COLO668 (cell line): ENCODE measurements at regions not wholly inside any gene's neighbourhood (a gene's known extent, or its start where the extent isn't known, plus 50 kb on each side); places are given as distances from the start of the nearest gene placed in this dataset.
"Not testable (repeated sequence)": the region's sequence is repeated elsewhere in the genome, so short reads cannot be mapped to it uniquely, and the experiment has no call there.

Source experiments
- DNase-seq: peaks from one replicate; lab custom pipeline; 2025; ENCODE audit not compliant: unreplicated experiment; lab: John Stamatoyannopoulos, UW

DNA sequence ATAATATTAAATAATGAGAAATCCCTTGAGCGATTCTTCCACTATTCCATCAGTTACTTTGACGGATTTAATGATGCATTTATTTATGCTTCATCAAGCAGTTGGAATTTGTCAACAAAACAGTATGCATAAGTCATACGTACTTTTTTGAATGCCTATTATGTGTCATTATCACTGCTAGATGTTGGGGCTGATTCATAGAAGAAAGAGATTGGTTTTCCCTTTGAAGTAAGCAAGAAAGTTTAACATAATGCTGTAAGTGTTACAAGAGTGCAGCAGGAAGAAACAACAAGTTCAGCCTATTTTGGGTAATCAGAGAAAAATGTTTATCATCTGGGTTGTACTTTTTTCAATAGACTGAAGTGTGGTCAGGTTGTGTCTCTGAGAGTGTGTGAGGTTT is 121.2 kb upstream of the RANBP3L start:
- DNase-seq: no peak

DNA sequence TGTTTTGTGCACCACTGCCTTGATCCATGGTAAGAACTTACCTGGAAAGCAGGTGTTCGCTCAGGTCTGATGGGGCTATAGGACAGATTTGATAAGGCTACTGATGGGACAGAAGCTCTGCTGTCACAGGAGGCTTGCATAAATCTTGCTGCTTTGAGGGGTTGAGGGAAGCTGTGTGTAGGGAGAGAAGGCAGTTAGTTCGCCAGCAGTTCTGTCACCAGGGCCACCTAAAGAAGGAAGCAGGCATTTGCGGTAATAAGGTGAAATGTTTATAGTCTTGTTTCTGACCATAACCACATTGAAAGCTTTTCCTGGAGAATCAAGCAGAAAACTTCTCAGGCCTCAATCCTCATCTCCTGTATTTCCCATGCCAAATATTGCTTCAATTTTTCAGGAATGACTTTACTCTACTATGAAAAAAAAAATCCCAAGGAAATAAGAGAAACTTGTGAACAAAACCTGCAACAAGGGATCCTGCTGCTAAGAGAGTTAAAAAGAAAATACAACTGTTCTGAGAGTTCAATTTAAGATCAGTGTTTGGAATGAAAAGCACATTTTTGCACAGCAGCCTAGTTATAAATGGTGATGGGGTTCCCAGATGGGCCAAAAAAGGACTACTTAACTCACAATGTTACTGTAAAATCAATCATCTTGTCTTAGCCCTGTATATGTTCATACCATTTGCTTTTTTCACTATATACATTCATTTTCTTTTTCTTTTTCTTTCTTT is 122.0 kb upstream of the RANBP3L start:
- DNase-seq: no peak

DNA sequence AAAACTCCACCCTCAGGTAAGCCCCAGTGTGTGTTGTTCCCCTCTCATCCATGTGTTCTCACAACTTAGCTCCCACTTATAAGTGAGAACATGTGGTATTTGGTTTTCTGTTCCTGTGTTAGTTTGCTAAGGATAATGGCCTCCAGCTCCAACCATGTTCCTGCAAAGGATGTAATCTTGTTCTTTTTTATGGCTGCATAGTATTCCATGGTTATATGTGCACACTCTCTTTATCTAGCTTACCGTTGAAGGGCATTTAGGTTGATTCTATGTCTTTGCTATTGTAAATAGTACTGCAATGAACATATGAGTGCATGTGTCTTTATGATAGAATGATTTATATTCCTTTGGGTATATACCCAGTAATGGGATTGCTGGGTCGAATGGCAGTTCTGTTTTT is 124.4 kb upstream of the RANBP3L start:
- DNase-seq: not testable (repeated sequence)

DNA sequence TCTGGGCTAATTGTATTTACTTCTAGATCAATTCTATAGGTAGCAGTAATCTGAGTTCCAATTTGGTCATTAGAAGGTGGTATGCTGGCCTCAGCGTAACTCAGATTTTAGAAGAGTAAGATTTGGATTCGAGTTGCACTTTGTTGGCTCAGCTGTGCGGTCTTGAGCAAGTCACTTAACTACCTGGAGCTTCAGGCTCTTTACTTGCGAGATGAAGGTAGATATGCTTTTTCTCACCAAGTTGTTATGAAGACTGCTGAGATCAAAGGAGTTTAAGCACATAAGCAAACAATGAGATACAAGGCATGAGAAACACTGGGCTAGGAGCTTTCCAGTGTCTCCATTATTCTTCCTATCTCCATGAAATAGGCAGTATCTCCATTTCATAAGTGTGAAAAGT is 133.8 kb upstream of the RANBP3L start:
- DNase-seq: no peak

DNA sequence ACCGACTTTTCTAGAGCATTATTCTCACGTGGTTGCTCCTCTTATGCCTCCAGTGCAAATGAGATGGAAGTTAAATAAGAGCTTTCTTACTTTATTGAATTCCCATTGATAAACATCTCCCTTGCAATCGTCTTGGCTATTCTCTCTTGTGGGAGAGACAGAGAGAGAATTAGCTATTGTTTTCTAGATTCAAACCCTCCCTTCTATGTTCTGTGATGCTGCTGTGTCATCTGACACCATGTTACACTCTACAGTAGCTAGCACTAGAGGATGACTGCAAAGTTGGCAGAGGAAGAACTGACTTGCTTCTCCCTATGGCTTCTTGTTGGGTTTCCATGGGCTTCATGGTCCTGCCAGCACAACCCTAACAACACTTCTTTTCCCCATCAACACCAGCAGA is 134.6 kb upstream of the RANBP3L start:
- DNase-seq: no peak

DNA sequence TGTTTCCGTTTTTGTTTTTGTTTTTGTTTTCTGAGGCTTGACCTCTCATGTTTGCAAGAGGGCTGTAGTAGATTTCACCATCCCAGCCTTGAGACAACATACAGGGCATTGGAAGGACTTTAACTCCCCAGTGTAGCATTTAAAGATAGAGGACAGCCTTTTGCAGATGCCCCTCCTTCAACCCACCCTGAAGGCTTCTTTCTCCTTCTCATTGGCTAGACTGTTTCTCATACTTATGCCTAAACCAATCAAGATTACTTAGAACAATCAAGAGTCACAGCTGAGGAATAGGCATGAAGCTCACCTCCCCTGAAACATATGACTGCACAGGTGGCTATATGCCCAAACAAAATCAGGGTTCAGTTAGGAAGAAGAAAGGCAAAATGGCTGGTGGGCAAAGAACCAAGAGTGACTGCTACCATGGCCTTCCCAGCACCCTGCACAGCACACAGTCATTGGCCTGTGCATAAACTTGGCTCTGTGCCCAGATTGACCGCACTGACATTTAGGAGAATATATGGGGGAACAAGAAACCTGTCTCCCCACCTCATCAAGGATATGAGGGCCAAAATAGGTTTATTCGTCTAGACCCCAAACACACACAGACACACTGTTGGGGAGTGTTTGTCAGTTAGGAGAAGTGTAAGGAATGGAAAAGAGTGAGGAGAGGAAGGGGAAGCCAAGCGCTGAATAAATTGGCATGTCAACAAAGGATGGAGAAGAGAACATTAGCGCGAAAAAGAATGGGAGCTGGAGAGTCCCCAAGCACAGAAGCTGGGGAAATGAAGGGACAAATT is 137.3 kb upstream of the RANBP3L start:
- no peak for DNase-seq

DNA sequence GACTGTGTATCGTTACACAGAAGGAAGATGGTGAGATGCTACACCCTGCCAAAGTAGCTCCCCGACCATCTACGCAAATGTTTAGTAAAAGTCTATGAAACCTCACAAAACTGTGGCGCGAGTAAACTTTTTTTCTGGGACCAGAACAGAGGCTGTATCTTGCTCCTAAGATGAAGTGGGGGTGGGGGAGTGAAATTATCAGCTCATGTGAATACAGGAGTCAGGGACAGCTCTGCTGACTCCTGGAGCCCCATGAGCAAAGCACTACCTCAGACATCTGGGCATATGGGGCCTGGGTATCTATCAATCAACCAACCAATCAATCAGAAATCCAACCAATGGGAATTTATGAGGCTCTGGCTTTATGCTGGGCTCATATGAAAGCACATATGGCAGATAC is 138.6 kb upstream of the RANBP3L start:
- no peak for DNase-seq

DNA sequence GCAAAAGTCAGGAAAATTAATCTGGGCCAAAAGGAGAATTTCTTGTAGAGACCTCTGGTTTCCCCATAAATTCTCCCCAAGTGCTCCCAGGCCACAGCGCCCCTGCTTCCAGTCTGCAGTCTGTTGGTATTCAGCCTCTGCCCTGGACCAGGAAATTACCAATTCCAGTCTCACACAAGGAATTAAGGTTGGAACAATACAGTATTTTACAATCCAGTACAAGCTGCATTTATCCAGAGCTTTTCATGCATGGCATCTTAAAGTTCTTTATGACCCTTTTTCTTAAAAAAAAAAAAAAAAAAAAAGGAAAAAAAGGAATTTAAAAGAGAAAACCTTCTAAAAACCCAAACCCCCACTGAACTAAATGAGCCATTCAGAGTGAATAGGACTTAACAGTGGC is 139.6 kb upstream of the RANBP3L start:
- no peak for DNase-seq

DNA sequence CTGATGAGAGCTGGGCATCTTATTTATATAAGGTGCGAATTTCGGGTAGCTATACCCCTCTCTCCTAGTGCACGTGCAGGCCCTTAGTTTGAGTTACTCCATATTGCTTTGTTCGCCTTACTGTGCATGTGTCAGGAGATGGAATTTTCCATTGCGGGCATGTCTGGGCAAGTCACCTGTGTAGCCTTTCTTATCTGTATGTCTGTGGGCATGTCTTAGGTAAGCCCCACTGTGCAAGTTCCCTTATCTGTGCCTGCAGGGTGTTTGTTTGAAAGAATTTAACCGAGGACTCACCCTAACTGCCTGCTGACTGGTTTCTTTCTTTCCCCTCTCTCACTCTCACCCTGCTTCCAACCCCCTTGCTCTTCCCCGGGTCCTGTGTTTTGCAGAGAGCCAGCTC is 140.7 kb upstream of the RANBP3L start:
- no peak for DNase-seq

DNA sequence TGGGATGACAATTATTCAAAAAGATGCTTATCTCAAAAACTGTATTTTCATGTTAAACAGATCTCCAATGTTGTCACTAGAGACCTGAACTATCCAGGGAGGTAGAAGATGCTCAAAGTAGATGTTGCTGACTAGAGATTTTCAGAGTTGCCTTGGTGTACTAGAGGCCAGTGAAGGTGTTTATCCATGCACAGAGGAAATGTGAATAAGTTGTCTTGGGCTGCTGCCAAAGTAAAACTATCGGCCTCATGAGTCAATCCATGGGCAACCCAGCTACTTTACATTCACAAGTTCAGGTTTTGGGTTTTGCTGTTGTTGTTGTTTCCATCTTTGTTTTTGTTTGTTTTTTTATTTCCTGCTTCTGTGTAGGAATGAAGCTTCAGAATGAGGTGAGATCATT is 141.1 kb upstream of the RANBP3L start:
- no peak for DNase-seq

DNA sequence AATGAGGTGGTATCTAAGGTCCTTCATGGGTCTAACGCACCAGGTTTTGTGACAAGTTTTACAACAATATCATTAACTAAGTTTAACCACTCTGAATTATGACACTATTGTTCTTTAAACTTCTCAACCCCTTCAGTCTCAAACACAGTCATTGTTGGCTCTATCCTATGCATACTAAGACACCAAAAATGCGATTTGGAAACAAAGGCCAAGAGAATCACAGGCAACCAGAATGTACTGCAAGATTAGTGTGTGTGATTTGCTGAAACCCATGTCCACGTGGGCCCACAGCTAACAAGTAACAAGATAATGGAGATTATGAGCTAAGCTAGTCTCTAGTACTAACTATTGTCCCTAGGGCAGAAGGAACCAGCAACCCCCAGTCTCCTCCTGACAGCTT is 142.2 kb upstream of the RANBP3L start:
- DNase-seq: no peak

DNA sequence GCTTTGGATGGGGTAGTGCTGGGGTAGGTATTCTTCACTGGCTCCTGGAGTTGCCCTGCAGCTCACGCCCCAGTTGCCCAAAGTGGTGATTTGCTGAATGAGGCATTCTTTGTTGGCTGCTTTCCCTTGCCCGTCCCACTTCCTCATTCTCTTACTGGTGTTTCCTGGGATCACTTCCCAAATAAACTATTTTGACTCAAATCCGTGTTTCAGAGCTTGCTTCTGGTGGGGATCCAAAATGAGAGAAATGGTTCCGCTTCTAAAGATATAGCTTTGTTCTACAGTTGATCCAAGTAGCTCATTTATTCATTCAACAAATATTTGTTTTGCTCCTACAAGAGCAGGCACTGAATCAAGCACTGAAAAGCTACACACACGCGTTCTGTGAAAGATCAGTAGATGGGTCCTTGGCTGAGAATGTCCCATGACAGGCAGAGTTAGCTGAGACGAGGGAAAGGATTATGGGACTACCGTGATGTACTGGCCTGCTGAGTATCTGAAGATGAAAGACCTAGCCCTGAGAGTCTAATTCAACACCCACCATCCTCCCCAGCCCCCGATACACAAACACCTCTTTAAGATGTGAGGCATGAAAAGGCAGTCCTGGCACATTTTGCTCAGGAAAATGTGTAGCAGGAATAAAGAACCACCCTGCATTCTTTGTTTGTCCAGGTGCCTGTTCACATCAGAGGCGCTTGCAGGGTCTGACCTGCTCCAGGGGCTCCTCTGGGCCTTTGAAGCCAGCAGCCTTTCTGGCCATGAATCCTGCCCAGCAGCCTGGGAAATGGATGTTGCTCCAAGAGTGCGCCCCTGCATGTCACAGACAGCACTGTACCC is 143.1 kb upstream of the RANBP3L start:
- DNase-seq: no peak

DNA sequence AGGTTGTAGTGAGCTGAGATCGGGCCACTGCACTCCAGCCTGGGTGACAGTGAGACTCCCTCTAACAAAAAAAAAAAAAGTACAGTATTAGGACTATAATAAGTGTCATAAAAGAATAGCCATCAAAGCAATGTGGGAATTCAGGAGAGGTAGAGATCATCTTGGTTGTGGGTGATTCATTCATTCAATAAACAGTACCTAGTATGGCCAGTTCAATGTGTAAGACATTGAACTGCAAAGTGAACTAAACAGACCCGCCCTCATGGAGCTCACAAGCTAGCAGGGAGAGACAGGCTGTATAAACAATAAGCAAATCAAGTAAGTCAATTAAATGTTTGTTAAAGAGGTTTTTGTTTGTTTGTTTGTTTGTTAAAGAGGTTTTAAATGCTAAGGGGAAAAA is 146.1 kb upstream of the RANBP3L start:
- no peak for DNase-seq

DNA sequence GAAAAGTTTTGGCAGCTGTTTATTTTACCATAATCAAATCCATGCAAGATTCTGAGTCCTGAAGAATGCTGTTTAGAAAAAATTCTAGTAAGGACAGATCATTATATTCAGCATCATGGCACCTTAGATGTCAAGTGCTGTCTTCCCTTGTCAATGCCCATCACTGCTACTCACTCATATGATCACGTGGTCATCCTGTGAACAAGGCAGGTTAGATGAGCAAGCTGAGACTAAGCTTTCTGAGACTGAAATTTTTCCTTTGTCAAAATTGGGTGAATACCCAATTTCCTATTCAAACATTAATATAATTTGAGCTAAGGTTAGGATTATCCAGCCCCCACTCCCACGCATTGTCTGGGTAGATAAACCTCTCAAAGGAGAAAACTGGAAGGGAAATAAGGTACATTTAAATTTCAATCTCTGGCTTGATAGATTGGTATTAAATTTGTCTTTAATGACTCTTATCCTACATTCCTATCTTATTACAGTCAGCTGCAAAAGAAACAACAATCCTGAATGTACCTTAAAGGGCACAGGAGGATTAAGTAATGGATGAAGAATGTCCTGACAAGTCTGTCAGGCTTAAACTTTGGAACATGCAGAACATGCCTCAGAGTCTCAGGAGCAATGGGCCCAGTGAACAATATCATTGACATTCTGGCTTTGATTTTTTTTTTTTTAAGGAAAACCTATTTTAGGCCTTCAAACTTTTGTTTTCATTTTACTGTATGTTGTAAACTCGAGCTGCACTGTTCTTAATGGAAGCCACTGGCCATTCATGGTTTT is 148.7 kb upstream of the RANBP3L start:
- DNase-seq: no peak

DNA sequence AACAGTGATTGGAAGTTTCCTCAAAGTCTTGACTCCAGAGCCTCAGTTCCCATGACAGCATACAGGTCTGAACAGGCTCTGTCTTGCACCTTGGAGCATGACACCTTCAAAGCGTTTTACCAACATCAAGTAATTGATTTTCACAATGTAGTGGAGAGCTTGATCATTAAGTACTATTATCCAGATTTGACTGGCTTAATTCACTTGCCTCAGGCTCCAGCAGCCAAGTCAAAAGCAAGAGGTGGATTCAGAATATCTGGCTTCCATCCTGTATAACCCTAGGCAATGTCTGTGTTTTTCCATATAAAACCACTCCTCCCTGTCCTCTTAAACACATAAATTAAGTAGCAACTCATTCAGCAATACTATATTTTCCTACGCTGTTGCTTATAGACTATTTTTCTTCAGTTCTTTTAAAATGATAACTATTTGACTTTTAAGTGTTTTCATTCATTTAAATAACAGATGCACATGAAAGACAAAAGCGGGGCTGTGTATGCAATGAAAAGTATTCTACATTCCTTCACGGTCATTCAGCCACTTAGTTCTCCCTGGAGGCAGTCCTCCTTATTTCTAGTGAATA is 150.8 kb upstream of the RANBP3L start:
- DNase-seq: no peak

DNA sequence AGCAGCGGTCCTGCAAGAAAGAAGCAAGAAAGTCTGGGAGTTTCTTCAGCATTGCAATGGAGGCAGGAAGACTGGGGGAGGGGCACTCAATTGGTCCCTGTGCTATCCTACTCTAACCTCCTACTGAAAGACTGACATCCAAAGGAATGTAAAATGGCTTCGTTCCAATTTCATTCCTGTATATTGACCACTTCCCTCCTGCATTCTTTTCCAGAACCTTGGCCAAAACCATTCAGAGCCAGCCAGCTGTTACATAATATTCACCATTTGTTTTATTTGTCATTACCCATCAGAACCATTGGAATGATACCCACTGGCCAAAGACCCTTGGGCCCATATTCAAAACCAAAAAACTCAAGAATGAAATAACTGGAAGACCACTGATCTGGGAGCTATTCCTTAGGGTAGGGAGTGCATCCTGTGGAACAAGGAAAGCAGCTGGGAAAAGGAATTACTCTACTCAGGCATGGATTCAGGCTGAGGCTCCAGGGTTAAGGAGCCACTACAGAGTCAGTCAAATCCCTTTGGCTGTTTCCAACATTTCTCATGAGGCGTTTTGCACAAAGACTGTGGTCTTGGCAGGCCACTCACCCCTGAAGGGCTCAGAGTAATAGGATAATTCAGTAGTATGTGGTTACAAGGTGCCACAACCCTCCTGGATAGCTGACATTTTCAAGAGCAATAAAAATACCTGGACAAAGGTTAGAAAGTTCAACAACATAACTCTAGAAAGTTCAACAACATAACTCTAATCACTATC is 148.7 kb upstream of the SLC1A3 start:
- DNase-seq: no peak

DNA sequence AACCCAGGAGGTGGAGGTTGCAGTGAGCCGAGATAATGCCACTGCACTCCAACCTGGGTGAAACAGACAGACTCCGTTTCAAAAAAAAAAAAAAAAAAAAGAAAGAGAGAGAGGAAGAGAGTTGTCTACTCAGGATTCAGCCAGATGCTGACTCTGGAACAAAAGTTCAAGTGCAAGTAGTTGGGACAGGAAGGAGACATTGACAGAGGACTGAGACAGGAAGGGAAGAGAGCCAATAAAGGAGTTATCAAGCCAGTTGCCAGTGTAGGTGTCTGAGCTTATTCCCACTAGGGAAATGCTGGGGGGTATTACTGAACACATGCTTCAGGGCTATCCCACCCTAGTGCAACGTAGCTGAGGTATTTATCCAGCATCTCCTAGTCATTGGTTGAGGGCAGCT is 147.7 kb upstream of the SLC1A3 start:
- DNase-seq: no peak

DNA sequence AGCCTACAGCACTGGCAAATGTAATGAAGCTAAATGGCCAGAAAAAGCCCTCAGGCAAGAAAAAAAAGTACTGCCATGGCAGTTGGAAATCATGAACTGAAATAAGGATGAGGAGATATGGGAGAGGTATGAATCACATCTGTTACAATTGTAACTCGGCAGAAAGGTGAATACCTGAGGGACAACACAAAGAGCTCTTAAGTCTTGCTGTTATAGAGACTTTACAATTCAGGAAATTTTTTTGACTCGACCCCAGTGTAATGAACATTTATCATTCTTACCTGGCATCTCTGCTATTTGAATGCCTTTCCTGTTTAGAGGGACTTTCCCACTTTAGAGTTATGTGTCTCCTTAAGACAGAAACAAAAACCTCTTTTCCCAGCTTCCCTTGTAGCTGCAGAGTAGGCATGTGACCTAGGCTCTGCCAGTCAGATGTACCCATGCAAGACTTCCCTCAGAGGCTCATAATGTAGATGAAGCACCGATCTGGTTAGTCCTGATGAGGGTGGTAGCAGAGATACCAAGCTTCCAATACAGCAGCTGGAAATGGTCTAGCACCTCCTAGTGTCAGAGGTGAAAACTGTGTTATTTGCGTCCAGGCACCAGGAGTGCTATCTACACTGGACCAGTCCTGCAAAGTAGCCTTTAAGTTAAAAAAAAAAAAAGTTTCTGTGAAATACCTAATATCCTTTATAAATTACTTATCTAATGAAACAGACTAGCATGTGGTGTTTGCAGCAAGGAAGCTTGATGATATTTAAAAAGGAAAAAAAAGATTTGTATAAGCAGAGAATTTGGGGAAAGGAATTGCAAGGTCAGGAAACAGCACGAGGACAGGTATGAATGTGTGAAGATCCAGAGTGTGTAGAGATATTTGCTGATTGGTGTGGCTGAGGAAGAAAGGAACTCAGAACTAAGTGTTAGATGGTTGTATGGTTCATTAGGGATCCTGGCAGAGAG is 146.9 kb upstream of the SLC1A3 start:
- no peak for DNase-seq
